ENCODE measurements at regions not wholly inside any gene's neighbourhood (a gene's known extent, or its start where the extent isn't known, plus 50 kb on each side); places are given as distances from the start of the nearest gene placed in this dataset.

DNA sequence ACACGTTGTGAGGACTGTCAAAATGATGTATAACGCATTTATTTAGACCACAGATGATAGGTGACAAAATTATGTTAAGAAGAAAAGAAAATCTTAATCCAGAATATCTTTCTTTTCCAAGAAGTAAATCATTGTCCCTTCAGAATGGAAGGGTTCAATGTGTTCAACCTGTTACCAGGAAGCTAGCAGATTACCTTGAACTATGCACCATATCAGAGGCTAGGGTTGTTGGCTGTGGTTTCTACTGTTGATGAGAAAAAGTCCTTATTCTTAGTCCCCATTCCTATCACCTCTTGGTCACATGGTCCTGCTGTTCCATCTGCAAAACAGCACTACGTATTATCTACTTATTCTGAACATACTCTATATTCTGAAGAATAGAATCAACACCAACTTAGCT is 339.5 kb upstream of the CADM1 start:
- Histone ChIP-seq H3K4me1 (ENCODE audit: control insufficient read depth, insufficient read depth, low read length) (no peaks in the 10 kb centered on the region), H3K27me3 (ENCODE audit: control insufficient read depth, insufficient read depth, low read length) (no peaks in the 10 kb centered on the region; the same call in 1 of the 2 replicates), H3K4me3 (ENCODE audit: low read depth in 2 of 2, low read length in 2 of 2) (no peak overlapping the region), H3K36me3 (ENCODE audit: control insufficient read depth, insufficient read depth, low read length) (no peaks in the 10 kb centered on the region), H3K27ac (ENCODE audit: low read length) (no peak overlapping the region), H3K9me3 (ENCODE audit: control insufficient read depth, insufficient read depth, low read depth, low read length) (no peaks in the 10 kb centered on the region)
- intact Hi-C loops (cut with micrococcal nuclease; ENCODE audit: unreplicated experiment) (no loop called here), in situ Hi-C loops (cut with HindIII; ENCODE audit: low pct_unique_long_range_greater_than_20kb, low sequenced_read_pairs) (no loop called here)
- ATAC-seq (no peak), DNase-seq (ENCODE audit: low read depth, low spot score) (no peak)
- ChIA-PET CTCF (no interaction called here), POLR2A (interaction anchor here (0.6 kb wide), 1 partner anchor 162 kb away, joined by 3 read pairs; no protein-coding TSS in a partner anchor)
- no TSS peak for BruUV-seq (replicated peaks)
- TF ChIP-seq POLR2AphosphoS5 (IDR thresholded peaks at IDR 0.05; ENCODE audit: low read depth, low read length) (no peak), SIN3A (IDR thresholded peaks at IDR 0.05; ENCODE audit: borderline replicate concordance, insufficient read depth, low read depth, low read length) (no peak)
- TF ChIP-seq, protein P1, sequence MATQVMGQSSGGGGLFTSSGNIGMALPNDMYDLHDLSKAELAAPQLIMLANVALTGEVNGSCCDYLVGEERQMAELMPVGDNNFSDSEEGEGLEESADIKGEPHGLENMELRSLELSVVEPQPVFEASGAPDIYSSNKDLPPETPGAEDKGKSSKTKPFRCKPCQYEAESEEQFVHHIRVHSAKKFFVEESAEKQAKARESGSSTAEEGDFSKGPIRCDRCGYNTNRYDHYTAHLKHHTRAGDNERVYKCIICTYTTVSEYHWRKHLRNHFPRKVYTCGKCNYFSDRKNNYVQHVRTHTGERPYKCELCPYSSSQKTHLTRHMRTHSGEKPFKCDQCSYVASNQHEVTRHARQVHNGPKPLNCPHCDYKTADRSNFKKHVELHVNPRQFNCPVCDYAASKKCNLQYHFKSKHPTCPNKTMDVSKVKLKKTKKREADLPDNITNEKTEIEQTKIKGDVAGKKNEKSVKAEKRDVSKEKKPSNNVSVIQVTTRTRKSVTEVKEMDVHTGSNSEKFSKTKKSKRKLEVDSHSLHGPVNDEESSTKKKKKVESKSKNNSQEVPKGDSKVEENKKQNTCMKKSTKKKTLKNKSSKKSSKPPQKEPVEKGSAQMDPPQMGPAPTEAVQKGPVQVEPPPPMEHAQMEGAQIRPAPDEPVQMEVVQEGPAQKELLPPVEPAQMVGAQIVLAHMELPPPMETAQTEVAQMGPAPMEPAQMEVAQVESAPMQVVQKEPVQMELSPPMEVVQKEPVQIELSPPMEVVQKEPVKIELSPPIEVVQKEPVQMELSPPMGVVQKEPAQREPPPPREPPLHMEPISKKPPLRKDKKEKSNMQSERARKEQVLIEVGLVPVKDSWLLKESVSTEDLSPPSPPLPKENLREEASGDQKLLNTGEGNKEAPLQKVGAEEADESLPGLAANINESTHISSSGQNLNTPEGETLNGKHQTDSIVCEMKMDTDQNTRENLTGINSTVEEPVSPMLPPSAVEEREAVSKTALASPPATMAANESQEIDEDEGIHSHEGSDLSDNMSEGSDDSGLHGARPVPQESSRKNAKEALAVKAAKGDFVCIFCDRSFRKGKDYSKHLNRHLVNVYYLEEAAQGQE (IDR thresholded peaks at IDR 0.05; ENCODE audit: insufficient read depth in 1 of 2, low read depth in 2 of 2, low read length in 1 of 2), result no peak
- TF ChIP-seq, protein P2, sequence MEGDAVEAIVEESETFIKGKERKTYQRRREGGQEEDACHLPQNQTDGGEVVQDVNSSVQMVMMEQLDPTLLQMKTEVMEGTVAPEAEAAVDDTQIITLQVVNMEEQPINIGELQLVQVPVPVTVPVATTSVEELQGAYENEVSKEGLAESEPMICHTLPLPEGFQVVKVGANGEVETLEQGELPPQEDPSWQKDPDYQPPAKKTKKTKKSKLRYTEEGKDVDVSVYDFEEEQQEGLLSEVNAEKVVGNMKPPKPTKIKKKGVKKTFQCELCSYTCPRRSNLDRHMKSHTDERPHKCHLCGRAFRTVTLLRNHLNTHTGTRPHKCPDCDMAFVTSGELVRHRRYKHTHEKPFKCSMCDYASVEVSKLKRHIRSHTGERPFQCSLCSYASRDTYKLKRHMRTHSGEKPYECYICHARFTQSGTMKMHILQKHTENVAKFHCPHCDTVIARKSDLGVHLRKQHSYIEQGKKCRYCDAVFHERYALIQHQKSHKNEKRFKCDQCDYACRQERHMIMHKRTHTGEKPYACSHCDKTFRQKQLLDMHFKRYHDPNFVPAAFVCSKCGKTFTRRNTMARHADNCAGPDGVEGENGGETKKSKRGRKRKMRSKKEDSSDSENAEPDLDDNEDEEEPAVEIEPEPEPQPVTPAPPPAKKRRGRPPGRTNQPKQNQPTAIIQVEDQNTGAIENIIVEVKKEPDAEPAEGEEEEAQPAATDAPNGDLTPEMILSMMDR (IDR thresholded peaks at IDR 0.05), result no peak

DNA sequence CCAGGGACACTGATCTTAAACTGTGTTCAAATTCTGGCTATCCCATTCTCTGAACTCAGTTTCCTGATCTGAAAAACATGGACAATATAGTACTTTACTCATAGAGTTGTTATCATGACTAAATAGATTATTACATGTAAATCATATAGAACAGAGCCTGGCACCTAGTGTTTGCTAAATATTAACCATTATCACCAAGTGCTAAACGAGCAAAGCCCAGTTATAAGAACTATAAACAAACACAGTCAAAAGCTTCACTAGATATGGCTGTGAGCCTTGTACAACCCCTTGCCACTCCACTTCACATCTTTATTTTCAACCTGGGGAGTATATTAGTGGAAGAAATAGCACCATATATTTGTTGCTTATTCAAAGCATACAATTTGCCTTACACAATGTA is 338.9 kb upstream of the CADM1 start:
- intact Hi-C loops (cut with micrococcal nuclease; ENCODE audit: unreplicated experiment), result no loop called here
- no peak overlapping the region for H3K27ac ChIP-seq (ENCODE audit: low read length)
- no peaks in the 10 kb centered on the region for H3K36me3 ChIP-seq (ENCODE audit: control insufficient read depth, insufficient read depth, low read length)
- H3K4me3 ChIP-seq (ENCODE audit: low read depth in 2 of 2, low read length in 2 of 2), result no peak overlapping the region
- DNase-seq (ENCODE audit: low read depth, low spot score) (no peak), ATAC-seq (no peak)
- H3K4me1 ChIP-seq (ENCODE audit: control insufficient read depth, insufficient read depth, low read length), result no peaks in the 10 kb centered on the region
- H3K27me3 ChIP-seq (ENCODE audit: control insufficient read depth, insufficient read depth, low read length), result no peaks in the 10 kb centered on the region; the same call in 1 of the 2 replicates
- BruUV-seq (replicated peaks), result no TSS peak
- in situ Hi-C loops (cut with HindIII; ENCODE audit: low pct_unique_long_range_greater_than_20kb, low sequenced_read_pairs), result no loop called here
- ChIA-PET CTCF (no interaction called here), POLR2A (no interaction called here)
- H3K9me3 ChIP-seq (ENCODE audit: control insufficient read depth, insufficient read depth, low read depth, low read length), result no peaks in the 10 kb centered on the region
- TF ChIP-seq TCF7L2 (IDR thresholded peaks at IDR 0.05; ENCODE audit: low read depth, low read length) (no peak), POLR2AphosphoS5 (IDR thresholded peaks at IDR 0.05; ENCODE audit: low read depth, low read length) (no peak), SIN3A (IDR thresholded peaks at IDR 0.05; ENCODE audit: borderline replicate concordance, insufficient read depth, low read depth, low read length) (no peak)
- TF ChIP-seq, protein P1 (IDR thresholded peaks at IDR 0.05; ENCODE audit: insufficient read depth in 1 of 2, low read depth in 2 of 2, low read length in 1 of 2), result no peak
- TF ChIP-seq, protein P2 (IDR thresholded peaks at IDR 0.05), result no peak
